HepG2 (cell line): ENCODE measurements at regions not wholly inside any gene's neighbourhood (a gene's known extent, or its start where the extent isn't known, plus 50 kb on each side); places are given as distances from the start of the nearest gene placed in this dataset.

Source experiments
- ATF7-NPFF ChIP-seq: sonication (generic); formaldehyde crosslinking; IDR thresholded peaks from 2 replicates; pipeline ENCODE4 v1.8.1; 2023; ENCODE audit warnings: mild to moderate bottlenecking, low read depth, missing genetic modification reagents, moderate library complexity
- CERS6 ChIP-seq: sonication (generic); formaldehyde crosslinking; IDR thresholded peaks from 2 replicates; pipeline ENCODE4 v1.5.0; 2020; ENCODE audit warnings: missing genetic modification reagents
- CHD4 ChIP-seq: fragments of 200-600 bp; sonication (generic); IDR thresholded peaks from 2 replicates; pipeline ENCODE4 v1.7.0; 2017; ENCODE audit warnings: mild to moderate bottlenecking, low read length, borderline replicate concordance
- HNRNPL ChIP-seq: fragments of 200-400 bp; formaldehyde crosslinking; IDR thresholded peaks from 2 replicates; pipeline ENCODE4 v1.6.1; 2017; ENCODE audit warnings: mild to moderate bottlenecking, low read depth, low read length
- JUND ChIP-seq: sonication (generic); formaldehyde crosslinking; IDR thresholded peaks from 2 replicates; pipeline ENCODE4 v1.8.0; 2022; ENCODE audit warnings: mild to moderate bottlenecking, missing genetic modification reagents
- PHF5A ChIP-seq: IDR thresholded peaks from one replicate; pipeline ENCODE4 v1.6.1; 2018; ENCODE audit warnings: low read depth, missing genetic modification reagents; ENCODE audit not compliant: unreplicated experiment
- PHF8 ChIP-seq: sonication (generic); formaldehyde crosslinking; IDR thresholded peaks from 2 replicates; pipeline ENCODE4 v1.5.0; 2020; ENCODE audit warnings: missing genetic modification reagents
- RBM22 ChIP-seq: fragments of 200-400 bp; formaldehyde crosslinking; optimal IDR thresholded peaks from 2 replicates; pipeline ENCODE3; 2017; ENCODE audit warnings: mild to moderate bottlenecking, low read length, moderate library complexity
- ZBTB8A ChIP-seq: sonication (generic); formaldehyde crosslinking; IDR thresholded peaks from 2 replicates; pipeline ENCODE4 v1.4.0; 2020; ENCODE audit warnings: mild to moderate bottlenecking, low read depth, missing genetic modification reagents, borderline replicate concordance
- ZNF577 ChIP-seq: sonication (generic); formaldehyde crosslinking; IDR thresholded peaks from 2 replicates; pipeline ENCODE4 v1.4.0; 2020; ENCODE audit warnings: mild to moderate bottlenecking, low read depth, missing genetic modification reagents, borderline replicate concordance
- ZNF839 ChIP-seq: sonication (generic); formaldehyde crosslinking; IDR thresholded peaks from 2 replicates; pipeline ENCODE4 v1.4.0; 2020; ENCODE audit warnings: missing genetic modification reagents, mild to moderate bottlenecking, borderline replicate concordance
- TF ChIP-seq, protein P1 (sequence below): sonication (generic); formaldehyde crosslinking; IDR thresholded peaks from 2 replicates; pipeline ENCODE4 v1.4.0; 2020; ENCODE audit warnings: missing genetic modification reagents
- TF ChIP-seq, protein P2 (sequence below): sonication (generic); formaldehyde crosslinking; IDR thresholded peaks from 2 replicates; pipeline ENCODE4 v1.9.0; 2021; ENCODE audit warnings: missing genetic modification reagents, mild to moderate bottlenecking, borderline replicate concordance
- TF ChIP-seq, protein P3 (sequence below): sonication (generic); formaldehyde crosslinking; IDR thresholded peaks from 2 replicates; pipeline ENCODE4 v1.5.0; 2020; ENCODE audit warnings: missing genetic modification reagents, mild to moderate bottlenecking, borderline replicate concordance
- TF ChIP-seq, protein P4 (sequence below): sonication (generic); formaldehyde crosslinking; IDR thresholded peaks from 2 replicates; pipeline ENCODE4 v1.4.0; 2020; ENCODE audit warnings: mild to moderate bottlenecking, missing genetic modification reagents, borderline replicate concordance
- TF ChIP-seq, protein P5 (sequence below): sonication (generic); formaldehyde crosslinking; IDR thresholded peaks from 2 replicates; pipeline ENCODE4 v1.9.0; 2022; ENCODE audit warnings: low read depth, missing genetic modification reagents

DNA sequence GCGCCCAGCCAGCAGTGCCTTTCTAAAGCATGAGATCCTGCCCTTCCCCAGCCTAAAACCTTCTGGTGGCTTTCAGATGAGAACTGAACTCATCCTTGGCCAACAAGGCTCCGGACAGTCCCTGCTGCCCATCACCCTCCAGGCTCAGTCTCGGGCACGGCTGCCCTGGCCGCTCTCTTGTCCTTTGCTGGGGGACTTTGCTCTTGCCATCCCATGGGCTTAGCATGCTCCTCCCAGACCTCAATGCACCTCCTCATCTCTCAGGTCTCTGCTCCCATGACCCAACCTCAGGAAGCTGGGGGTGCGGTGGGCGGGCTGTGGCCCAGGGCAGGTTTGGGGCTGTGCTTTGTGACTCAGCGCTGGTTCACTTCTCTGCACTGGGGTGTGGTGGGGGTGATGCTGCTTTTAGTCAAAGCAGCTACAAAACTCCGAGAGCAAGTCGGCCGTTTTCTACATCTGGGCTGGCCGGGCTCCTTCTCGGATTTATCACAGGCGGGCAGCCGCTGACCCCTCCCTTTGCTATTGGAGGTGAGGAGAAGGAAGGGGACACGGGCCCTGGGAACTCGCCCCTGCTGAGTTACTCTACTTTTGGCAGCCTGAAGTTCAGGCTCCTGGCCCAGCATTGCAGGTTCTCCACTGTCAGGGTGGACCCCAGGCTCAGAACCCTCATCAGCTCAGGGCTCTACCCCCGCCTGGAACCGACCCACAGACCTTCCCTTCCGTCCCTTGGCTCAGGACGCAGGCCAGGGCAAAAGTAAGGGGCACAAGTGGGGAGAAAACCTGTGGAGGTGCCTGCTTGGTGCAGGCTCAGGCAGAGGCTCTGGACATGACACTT, 90.6 kb upstream of the TAF1B start (continued):
- TF ChIP-seq CHD4 (no peak), CERS6 (CRISPR knock-in tag) (no peak), RBM22 (no peak), PHF5A (CRISPR knock-in tag) (no peak), ZNF839 (CRISPR knock-in tag) (no peak), HNRNPL (peak; percentile 68; the same call in 1 of the 2 replicates), ATF7-NPFF (no peak), ZNF577 (CRISPR knock-in tag) (no peak), JUND (no peak), PHF8 (no peak), ZBTB8A (CRISPR knock-in tag) (no peak)
- TF ChIP-seq, protein P1, sequence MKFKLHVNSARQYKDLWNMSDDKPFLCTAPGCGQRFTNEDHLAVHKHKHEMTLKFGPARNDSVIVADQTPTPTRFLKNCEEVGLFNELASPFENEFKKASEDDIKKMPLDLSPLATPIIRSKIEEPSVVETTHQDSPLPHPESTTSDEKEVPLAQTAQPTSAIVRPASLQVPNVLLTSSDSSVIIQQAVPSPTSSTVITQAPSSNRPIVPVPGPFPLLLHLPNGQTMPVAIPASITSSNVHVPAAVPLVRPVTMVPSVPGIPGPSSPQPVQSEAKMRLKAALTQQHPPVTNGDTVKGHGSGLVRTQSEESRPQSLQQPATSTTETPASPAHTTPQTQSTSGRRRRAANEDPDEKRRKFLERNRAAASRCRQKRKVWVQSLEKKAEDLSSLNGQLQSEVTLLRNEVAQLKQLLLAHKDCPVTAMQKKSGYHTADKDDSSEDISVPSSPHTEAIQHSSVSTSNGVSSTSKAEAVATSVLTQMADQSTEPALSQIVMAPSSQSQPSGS (CRISPR knock-in tag) = no peak
- TF ChIP-seq, protein P2, sequence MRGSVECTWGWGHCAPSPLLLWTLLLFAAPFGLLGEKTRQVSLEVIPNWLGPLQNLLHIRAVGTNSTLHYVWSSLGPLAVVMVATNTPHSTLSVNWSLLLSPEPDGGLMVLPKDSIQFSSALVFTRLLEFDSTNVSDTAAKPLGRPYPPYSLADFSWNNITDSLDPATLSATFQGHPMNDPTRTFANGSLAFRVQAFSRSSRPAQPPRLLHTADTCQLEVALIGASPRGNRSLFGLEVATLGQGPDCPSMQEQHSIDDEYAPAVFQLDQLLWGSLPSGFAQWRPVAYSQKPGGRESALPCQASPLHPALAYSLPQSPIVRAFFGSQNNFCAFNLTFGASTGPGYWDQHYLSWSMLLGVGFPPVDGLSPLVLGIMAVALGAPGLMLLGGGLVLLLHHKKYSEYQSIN (CRISPR knock-in tag) = no peak
- TF ChIP-seq, protein P3, sequence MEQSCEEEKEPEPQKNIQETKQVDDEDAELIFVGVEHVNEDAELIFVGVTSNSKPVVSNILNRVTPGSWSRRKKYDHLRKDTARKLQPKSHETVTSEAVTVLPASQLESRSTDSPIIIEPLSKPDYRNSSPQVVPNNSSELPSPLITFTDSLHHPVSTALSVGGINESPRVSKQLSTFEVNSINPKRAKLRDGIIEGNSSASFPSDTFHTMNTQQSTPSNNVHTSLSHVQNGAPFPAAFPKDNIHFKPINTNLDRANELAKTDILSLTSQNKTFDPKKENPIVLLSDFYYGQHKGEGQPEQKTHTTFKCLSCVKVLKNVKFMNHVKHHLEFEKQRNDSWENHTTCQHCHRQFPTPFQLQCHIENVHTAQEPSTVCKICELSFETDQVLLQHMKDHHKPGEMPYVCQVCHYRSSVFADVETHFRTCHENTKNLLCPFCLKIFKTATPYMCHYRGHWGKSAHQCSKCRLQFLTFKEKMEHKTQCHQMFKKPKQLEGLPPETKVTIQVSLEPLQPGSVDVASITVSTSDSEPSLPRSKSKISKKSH (CRISPR knock-in tag) = 0 out of 2 replicates have a peak, but pooled peaks have one; percentile 16
- TF ChIP-seq, protein P4, sequence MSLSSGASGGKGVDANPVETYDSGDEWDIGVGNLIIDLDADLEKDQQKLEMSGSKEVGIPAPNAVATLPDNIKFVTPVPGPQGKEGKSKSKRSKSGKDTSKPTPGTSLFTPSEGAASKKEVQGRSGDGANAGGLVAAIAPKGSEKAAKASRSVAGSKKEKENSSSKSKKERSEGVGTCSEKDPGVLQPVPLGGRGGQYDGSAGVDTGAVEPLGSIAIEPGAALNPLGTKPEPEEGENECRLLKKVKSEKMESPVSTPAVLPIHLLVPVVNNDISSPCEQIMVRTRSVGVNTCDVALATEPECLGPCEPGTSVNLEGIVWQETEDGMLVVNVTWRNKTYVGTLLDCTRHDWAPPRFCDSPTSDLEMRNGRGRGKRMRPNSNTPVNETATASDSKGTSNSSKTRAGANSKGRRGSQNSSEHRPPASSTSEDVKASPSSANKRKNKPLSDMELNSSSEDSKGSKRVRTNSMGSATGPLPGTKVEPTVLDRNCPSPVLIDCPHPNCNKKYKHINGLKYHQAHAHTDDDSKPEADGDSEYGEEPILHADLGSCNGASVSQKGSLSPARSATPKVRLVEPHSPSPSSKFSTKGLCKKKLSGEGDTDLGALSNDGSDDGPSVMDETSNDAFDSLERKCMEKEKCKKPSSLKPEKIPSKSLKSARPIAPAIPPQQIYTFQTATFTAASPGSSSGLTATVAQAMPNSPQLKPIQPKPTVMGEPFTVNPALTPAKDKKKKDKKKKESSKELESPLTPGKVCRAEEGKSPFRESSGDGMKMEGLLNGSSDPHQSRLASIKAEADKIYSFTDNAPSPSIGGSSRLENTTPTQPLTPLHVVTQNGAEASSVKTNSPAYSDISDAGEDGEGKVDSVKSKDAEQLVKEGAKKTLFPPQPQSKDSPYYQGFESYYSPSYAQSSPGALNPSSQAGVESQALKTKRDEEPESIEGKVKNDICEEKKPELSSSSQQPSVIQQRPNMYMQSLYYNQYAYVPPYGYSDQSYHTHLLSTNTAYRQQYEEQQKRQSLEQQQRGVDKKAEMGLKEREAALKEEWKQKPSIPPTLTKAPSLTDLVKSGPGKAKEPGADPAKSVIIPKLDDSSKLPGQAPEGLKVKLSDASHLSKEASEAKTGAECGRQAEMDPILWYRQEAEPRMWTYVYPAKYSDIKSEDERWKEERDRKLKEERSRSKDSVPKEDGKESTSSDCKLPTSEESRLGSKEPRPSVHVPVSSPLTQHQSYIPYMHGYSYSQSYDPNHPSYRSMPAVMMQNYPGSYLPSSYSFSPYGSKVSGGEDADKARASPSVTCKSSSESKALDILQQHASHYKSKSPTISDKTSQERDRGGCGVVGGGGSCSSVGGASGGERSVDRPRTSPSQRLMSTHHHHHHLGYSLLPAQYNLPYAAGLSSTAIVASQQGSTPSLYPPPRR (CRISPR knock-in tag) = no peak
- TF ChIP-seq, protein P5, sequence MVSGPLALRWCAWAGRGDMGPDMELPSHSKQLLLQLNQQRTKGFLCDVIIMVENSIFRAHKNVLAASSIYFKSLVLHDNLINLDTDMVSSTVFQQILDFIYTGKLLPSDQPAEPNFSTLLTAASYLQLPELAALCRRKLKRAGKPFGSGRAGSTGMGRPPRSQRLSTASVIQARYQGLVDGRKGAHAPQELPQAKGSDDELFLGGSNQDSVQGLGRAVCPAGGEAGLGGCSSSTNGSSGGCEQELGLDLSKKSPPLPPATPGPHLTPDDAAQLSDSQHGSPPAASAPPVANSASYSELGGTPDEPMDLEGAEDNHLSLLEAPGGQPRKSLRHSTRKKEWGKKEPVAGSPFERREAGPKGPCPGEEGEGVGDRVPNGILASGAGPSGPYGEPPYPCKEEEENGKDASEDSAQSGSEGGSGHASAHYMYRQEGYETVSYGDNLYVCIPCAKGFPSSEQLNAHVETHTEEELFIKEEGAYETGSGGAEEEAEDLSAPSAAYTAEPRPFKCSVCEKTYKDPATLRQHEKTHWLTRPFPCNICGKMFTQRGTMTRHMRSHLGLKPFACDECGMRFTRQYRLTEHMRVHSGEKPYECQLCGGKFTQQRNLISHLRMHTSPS (CRISPR knock-in tag) = peak; percentile 37; the same call in 1 of the 2 replicates
